Inflammatory macrophage treated with lipopolysaccharide for 4 hours (primary cell): ENCODE measurements at regions not wholly inside any gene's neighbourhood (a gene's known extent, or its start where the extent isn't known, plus 50 kb on each side); places are given as distances from the start of the nearest gene placed in this dataset.

Source experiments
- DNase-seq: peaks from one replicate; pipeline ENCODE4 v3.0.0-alpha.2; 2020

- no peak for DNase-seq
Observed at GRCh38 chr4:33592701-33593100, 2651.6 kb downstream of the ARAP2 start.

GRCh38 chr4:33606951-33607350 is 2637.4 kb downstream of the ARAP2 start:
- DNase-seq = no peak

GRCh38 chr4:33616121-33616520 is 2628.2 kb downstream of the ARAP2 start:
- DNase-seq = no peak

- no peak for DNase-seq
Observed at GRCh38 chr4:33625748-33626147, 2618.6 kb downstream of the ARAP2 start.

GRCh38 chr4:33626221-33626620 is 2618.1 kb downstream of the ARAP2 start:
- no peak for DNase-seq

GRCh38 chr4:33628296-33628695 is 2616.0 kb downstream of the ARAP2 start:
- no peak for DNase-seq

GRCh38 chr4:33649015-33649414 is 2595.3 kb downstream of the ARAP2 start:
- DNase-seq = no peak

- no peak for DNase-seq
Observed at GRCh38 chr4:33649471-33649870, 2594.8 kb downstream of the ARAP2 start.

GRCh38 chr4:33650036-33650435 is 2594.3 kb downstream of the ARAP2 start:
- DNase-seq = no peak

- DNase-seq = no peak
Observed at GRCh38 chr4:33658971-33659370, 2585.3 kb downstream of the ARAP2 start.

- DNase-seq = no peak
Observed at GRCh38 chr4:33661636-33662035, 2582.7 kb downstream of the ARAP2 start.

- no peak for DNase-seq
Observed at GRCh38 chr4:33685939-33686338, 2558.4 kb downstream of the ARAP2 start.

- DNase-seq = no peak
Observed at GRCh38 chr4:33696041-33696440, 2548.3 kb downstream of the ARAP2 start.

GRCh38 chr4:33696586-33696985 is 2547.7 kb downstream of the ARAP2 start:
- no peak for DNase-seq

GRCh38 chr4:33709247-33709646 is 2535.1 kb downstream of the ARAP2 start:
- no peak for DNase-seq

GRCh38 chr4:33711826-33712225 is 2532.5 kb downstream of the ARAP2 start:
- no peak for DNase-seq

- no peak for DNase-seq
Observed at GRCh38 chr4:33714971-33715370, 2529.3 kb downstream of the ARAP2 start.

- DNase-seq = no peak
Observed at GRCh38 chr4:33715841-33716395, 2528.4 kb downstream of the ARAP2 start.

GRCh38 chr4:33722254-33722653 is 2522.1 kb downstream of the ARAP2 start:
- no peak for DNase-seq

GRCh38 chr4:33722800-33723516 is 2521.4 kb downstream of the ARAP2 start:
- DNase-seq = no peak

- no peak for DNase-seq
Observed at GRCh38 chr4:33724685-33725084, 2519.6 kb downstream of the ARAP2 start.

- no peak for DNase-seq
Observed at GRCh38 chr4:33725861-33726260, 2518.5 kb downstream of the ARAP2 start.

- DNase-seq = no peak
Observed at GRCh38 chr4:33737726-33738125, 2506.6 kb downstream of the ARAP2 start.

- DNase-seq = no peak
Observed at GRCh38 chr4:33739884-33740632, 2504.3 kb downstream of the ARAP2 start.
